Esophagus squamous epithelium (tissue), 5 donors: ENCODE measurements at regions not wholly inside any gene's neighbourhood (a gene's known extent, or its start where the extent isn't known, plus 50 kb on each side); places are given as distances from the start of the nearest gene placed in this dataset.
A peak's percentile ranks its signal among the peaks of the same experiment; 100 is the strongest.
"Not testable (repeated sequence)": the region's sequence is repeated elsewhere in the genome, so short reads cannot be mapped to it uniquely, and the experiment has no call there.

Experiments used
- DNase-seq: peaks from one replicate; lab custom pipeline; 2025; lab: John Stamatoyannopoulos, UW
- H3K27ac ChIP-seq, 4 donors: fragments of 200-600 bp; sonication (generic); one replicate each; pipeline ENCODE4 v1.5.1; 2016 to 2019; ENCODE audit warnings: mild to moderate bottlenecking in 1 of 4
- H3K27me3 ChIP-seq, 4 donors: fragments of 200-600 bp; sonication (generic); 1 replicate in 3 of 4; 2 replicates in 1 of 4; pipeline versions ENCODE4 v1.5.1 to v1.6.0; 2017 to 2021; ENCODE audit warnings: antibody characterized with exemption in 1 of 4
- H3K36me3 ChIP-seq, 3 donors: fragments of 200-600 bp; sonication (generic); one replicate each; pipeline ENCODE4 v1.5.1; 2016 to 2019
- H3K4me1 ChIP-seq, 3 donors: fragments of 200-600 bp; sonication (generic); one replicate each; pipeline ENCODE4 v1.5.1; 2017 to 2019
- H3K4me3 ChIP-seq, 4 donors: fragments of 200-600 bp; sonication (generic); 1 replicate in 3 of 4; 2 replicates in 1 of 4; pipeline ENCODE4 v1.5.1; 2016 to 2019; ENCODE audit warnings: mild to moderate bottlenecking in 2 of 4, moderate library complexity in 1 of 4
- H3K9me3 ChIP-seq, 3 donors: fragments of 200-600 bp; sonication (generic); one replicate each; pipeline ENCODE4 v1.5.1; 2016 to 2019
- POLR2A ChIP-seq, 4 donors: fragments of 450-650 bp; IDR thresholded peaks; one replicate each; pipeline ENCODE4 v1.6.1; 2017; ENCODE audit warnings: antibody characterized with exemption in 4 of 4, mild to moderate bottlenecking in 4 of 4, moderate library complexity in 3 of 4
- WGBS, 2 donors: methylation state at CpG; one replicate each; pipeline ENCODE4 v1.1.5; 2018; 5-methylcytosine and 5-hydroxymethylcytosine counted together
- intact Hi-C: fragments of 100-400 bp; cut with DNase I; formaldehyde crosslinking; loops from one replicate; pipeline ENCODE4 v1.15.0; 2022
- TF ChIP-seq, protein P1 (sequence below), 6 experiments: fragments of 450-650 bp in 4 of 6; fragments of 200-600 bp in 2 of 6; sonication (generic) in 2 of 6; IDR thresholded peaks; one replicate each; pipeline ENCODE4 v1.5.1; 2016 to 2019; ENCODE audit warnings: antibody characterized with exemption in 6 of 6, mild to moderate bottlenecking in 4 of 6, moderate library complexity in 4 of 6
- donor health status: DM: yes; HTN: yes; CAD: no.

- no peaks in the 10 kb centered on the region for H3K36me3 ChIP-seq
- intact Hi-C loops: no loop called here
- DNase-seq: no peak
- no peaks in the 10 kb centered on the region for H3K9me3 ChIP-seq
- H3K27ac ChIP-seq: peak overlapping the region in 3 of 4 donors; percentile 34 to 49 (median 48)
- peaks cover 3 to 37% (median 14%) of the 10 kb centered on the region in 3 donors for H3K4me1 ChIP-seq
- TF ChIP-seq, protein P1, sequence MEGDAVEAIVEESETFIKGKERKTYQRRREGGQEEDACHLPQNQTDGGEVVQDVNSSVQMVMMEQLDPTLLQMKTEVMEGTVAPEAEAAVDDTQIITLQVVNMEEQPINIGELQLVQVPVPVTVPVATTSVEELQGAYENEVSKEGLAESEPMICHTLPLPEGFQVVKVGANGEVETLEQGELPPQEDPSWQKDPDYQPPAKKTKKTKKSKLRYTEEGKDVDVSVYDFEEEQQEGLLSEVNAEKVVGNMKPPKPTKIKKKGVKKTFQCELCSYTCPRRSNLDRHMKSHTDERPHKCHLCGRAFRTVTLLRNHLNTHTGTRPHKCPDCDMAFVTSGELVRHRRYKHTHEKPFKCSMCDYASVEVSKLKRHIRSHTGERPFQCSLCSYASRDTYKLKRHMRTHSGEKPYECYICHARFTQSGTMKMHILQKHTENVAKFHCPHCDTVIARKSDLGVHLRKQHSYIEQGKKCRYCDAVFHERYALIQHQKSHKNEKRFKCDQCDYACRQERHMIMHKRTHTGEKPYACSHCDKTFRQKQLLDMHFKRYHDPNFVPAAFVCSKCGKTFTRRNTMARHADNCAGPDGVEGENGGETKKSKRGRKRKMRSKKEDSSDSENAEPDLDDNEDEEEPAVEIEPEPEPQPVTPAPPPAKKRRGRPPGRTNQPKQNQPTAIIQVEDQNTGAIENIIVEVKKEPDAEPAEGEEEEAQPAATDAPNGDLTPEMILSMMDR (IDR thresholded peaks at IDR 0.05): no peak
- no peak for TF ChIP-seq POLR2A (IDR thresholded peaks at IDR 0.05)
- H3K27me3 ChIP-seq: no peaks in the 10 kb centered on the region
- no peak overlapping the region for H3K4me3 ChIP-seq
- 61 to 63% methylated on average over 4 of the region's 4 CpGs for WGBS, 2 donors
Measured at GRCh38 chr6:155882527-155883333, 427.1 kb upstream of the NOX3 start.

- H3K9me3 ChIP-seq: no peaks in the 10 kb centered on the region
- H3K4me1 ChIP-seq: peaks cover 3 to 37% (median 14%) of the 10 kb centered on the region in 3 donors
- 82 to 88% methylated on average over 3 to 4 of the region's 5 CpGs for WGBS, 2 donors
- intact Hi-C loops: no loop called here
- no peak for DNase-seq
- H3K27me3 ChIP-seq: no peaks in the 10 kb centered on the region
- H3K36me3 ChIP-seq: no peaks in the 10 kb centered on the region
- TF ChIP-seq POLR2A (IDR thresholded peaks at IDR 0.05): no peak
- TF ChIP-seq, protein P1 (IDR thresholded peaks at IDR 0.05): no peak
- H3K27ac ChIP-seq: peak overlapping the region in 2 of 4 donors; percentile 34 to 48
- H3K4me3 ChIP-seq: no peak overlapping the region
Measured at GRCh38 chr6:155881826-155882526, 426.3 kb upstream of the NOX3 start.

DNA sequence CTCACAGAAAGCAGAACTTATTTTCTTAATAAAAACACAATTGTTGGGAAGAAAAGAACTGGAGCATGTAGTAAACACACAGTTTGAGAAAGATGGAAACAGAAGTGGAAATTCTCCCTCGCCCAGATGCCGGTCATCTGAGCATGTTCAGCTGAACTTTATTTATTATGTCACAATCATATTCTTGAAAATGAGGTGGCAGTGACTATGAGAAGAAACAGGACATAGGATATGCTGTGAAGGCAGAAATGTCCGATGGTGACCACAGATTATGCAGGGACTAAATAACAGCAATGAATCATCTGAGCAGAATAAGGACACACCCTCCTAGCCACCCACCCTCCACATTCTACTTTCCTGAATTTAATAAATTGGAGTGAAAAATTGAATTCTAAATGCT lies 425.3 kb upstream of the NOX3 start:
- Histone ChIP-seq H3K4me3 (no peak overlapping the region), H3K4me1 (peaks cover 3 to 37% (median 14%) of the 10 kb centered on the region in 3 donors), H3K36me3 (no peaks in the 10 kb centered on the region), H3K27me3 (no peaks in the 10 kb centered on the region), H3K27ac (peak overlapping the region in 1 of 4 donors; percentile 48), H3K9me3 (no peaks in the 10 kb centered on the region)
- intact Hi-C loops: no loop called here
- no peak for DNase-seq
- 56 to 67% methylated on average over 3 of the region's 3 CpGs for WGBS, 2 donors
- no peak for TF ChIP-seq POLR2A (IDR thresholded peaks at IDR 0.05)
- TF ChIP-seq, protein P1 (IDR thresholded peaks at IDR 0.05): no peak

DNA sequence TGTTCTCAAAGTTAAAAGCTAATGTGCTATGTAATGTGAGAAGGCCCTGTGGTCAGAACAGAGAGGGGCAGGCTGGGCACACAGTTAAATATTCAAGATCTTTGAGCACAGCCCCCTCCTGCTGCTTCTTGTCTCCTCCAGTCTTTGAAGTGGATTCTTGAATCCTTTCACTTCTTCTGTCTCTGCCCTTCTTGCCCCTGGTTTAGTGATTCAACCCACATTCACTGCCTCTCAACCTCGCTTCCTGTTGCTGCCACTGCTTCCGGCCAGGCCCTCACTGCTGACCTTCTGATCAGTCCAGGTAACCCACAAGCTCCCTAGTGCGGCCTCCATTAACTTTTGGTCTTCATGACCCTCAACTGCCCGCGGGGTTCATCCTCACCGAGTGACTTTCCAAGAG lies 417.3 kb upstream of the NOX3 start:
- no peak overlapping the region for H3K4me3 ChIP-seq
- WGBS, 2 donors: 75 to 96% methylated on average over 6 of the region's 6 CpGs
- H3K27me3 ChIP-seq: no peaks in the 10 kb centered on the region
- intact Hi-C loops: no loop called here
- no peaks in the 10 kb centered on the region for H3K36me3 ChIP-seq
- no peaks in the 10 kb centered on the region for H3K4me1 ChIP-seq
- no peaks in the 10 kb centered on the region for H3K9me3 ChIP-seq
- no peak for TF ChIP-seq POLR2A (IDR thresholded peaks at IDR 0.05)
- TF ChIP-seq, protein P1 (IDR thresholded peaks at IDR 0.05): no peak
- no peak overlapping the region for H3K27ac ChIP-seq
- DNase-seq: no peak

DNA sequence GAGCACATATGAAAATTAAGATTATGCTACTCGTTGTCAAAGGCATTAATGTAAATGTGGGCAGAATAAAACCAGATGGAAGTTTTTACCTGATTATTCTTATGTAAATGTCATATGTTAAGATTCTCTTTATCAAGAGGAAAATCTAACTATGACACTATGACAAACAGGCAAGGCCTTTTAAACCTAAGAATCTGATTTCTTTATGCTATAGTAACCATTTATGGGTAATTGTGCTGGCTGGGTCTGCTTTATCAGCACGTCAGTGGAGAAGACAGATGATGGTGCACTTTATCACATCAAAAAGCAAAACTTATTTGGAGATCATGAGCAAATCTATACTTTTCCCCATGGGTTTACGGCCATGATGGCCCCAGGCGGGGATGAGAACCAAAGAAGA lies 412.0 kb upstream of the NOX3 start:
- TF ChIP-seq, protein P1 (IDR thresholded peaks at IDR 0.05): no peak
- TF ChIP-seq POLR2A (IDR thresholded peaks at IDR 0.05): no peak
- 85 to 87% methylated on average over 4 of the region's 4 CpGs for WGBS, 2 donors
- no peak for DNase-seq
- no peaks in the 10 kb centered on the region for H3K36me3 ChIP-seq
- no peaks in the 10 kb centered on the region for H3K9me3 ChIP-seq
- no peaks in the 10 kb centered on the region for H3K27me3 ChIP-seq
- no peaks in the 10 kb centered on the region for H3K4me1 ChIP-seq
- intact Hi-C loops: no loop called here
- H3K27ac ChIP-seq: no peak overlapping the region
- no peak overlapping the region for H3K4me3 ChIP-seq

- H3K27me3 ChIP-seq, H3K36me3 ChIP-seq, H3K9me3 ChIP-seq, H3K4me3 ChIP-seq, DNase-seq, H3K27ac ChIP-seq, H3K4me1 ChIP-seq, intact Hi-C loops: not testable (repeated sequence)
- 100% methylated on average over 3 to 5 of the region's 46 CpGs for WGBS, 2 donors
Measured at GRCh38 chr6:155866676-155867390, 411.2 kb upstream of the NOX3 start.
